ENCODE measurements at regions not wholly inside any gene's neighbourhood (a gene's known extent, or its start where the extent isn't known, plus 50 kb on each side); places are given as distances from the start of the nearest gene placed in this dataset.
A peak's percentile ranks its signal among the peaks of the same experiment; 100 is the strongest.

GRCh38 chr18:59839931-59840685, 59.7 kb upstream of the PMAIP1 start:
- Histone ChIP-seq H3K4me1 (ENCODE audit: insufficient read depth, low read length, poor library complexity, severe bottlenecking) (no peaks in the 10 kb centered on the region), H3K27me3 (ENCODE audit: insufficient read depth, low read length, poor library complexity, severe bottlenecking) (no peaks in the 10 kb centered on the region), H3K9me2 (replicated peaks; ENCODE audit: low read depth, low read length) (no peaks in the 10 kb centered on the region), H4K20me1 (ENCODE audit: insufficient read depth, low read length, poor library complexity, severe bottlenecking) (no peaks in the 10 kb centered on the region), H3K79me2 (ENCODE audit: insufficient read depth, low read length) (no peaks in the 10 kb centered on the region), H3K4me2 (ENCODE audit: low read depth, low read length, poor library complexity, severe bottlenecking) (no peak overlapping the region), H3K9ac (ENCODE audit: low read depth, low read length, poor library complexity, severe bottlenecking) (no peak overlapping the region), H3K9me3 (ENCODE audit: insufficient read depth, low read depth, low read length) (no peaks in the 10 kb centered on the region), H3K36me3 (ENCODE audit: insufficient read depth, low read length) (no peaks in the 10 kb centered on the region), H3F3A (ENCODE audit: low read depth) (no peaks in the 10 kb centered on the region), H2AFZ (ENCODE audit: low read length) (no peak overlapping the region), H3K4me3 (ENCODE audit: low read length, poor library complexity, severe bottlenecking) (no peak overlapping the region)
- no peak for TF ChIP-seq EZH2phosphoT487 (IDR thresholded peaks at IDR 0.05; ENCODE audit: borderline replicate concordance)
- TF ChIP-seq CTCF (conservative IDR thresholded peaks at IDR 0.05; ENCODE audit: low read length): peak; percentile 47

GRCh38 chr18:59839246-59839645, 60.5 kb upstream of the PMAIP1 start:
- Histone ChIP-seq H2AFZ (ENCODE audit: low read length) (no peak overlapping the region), H3K4me1 (ENCODE audit: insufficient read depth, low read length, poor library complexity, severe bottlenecking) (no peaks in the 10 kb centered on the region), H3K9me2 (replicated peaks; ENCODE audit: low read depth, low read length) (no peaks in the 10 kb centered on the region), H3K79me2 (ENCODE audit: insufficient read depth, low read length) (no peaks in the 10 kb centered on the region), H3F3A (ENCODE audit: low read depth) (no peaks in the 10 kb centered on the region), H3K4me2 (ENCODE audit: low read depth, low read length, poor library complexity, severe bottlenecking) (no peak overlapping the region), H3K36me3 (ENCODE audit: insufficient read depth, low read length) (no peaks in the 10 kb centered on the region), H3K27me3 (ENCODE audit: insufficient read depth, low read length, poor library complexity, severe bottlenecking) (no peaks in the 10 kb centered on the region), H4K20me1 (ENCODE audit: insufficient read depth, low read length, poor library complexity, severe bottlenecking) (no peaks in the 10 kb centered on the region), H3K4me3 (ENCODE audit: low read length, poor library complexity, severe bottlenecking) (no peak overlapping the region), H3K9ac (ENCODE audit: low read depth, low read length, poor library complexity, severe bottlenecking) (no peak overlapping the region), H3K9me3 (ENCODE audit: insufficient read depth, low read depth, low read length) (no peaks in the 10 kb centered on the region)
- TF ChIP-seq CTCF (conservative IDR thresholded peaks at IDR 0.05; ENCODE audit: low read length) (no peak), EZH2phosphoT487 (IDR thresholded peaks at IDR 0.05; ENCODE audit: borderline replicate concordance) (no peak)

GRCh38 chr18:59837586-59837985, 62.2 kb upstream of the PMAIP1 start:
- peak; percentile 95 for TF ChIP-seq CTCF (conservative IDR thresholded peaks at IDR 0.05; ENCODE audit: low read length)
- TF ChIP-seq EZH2phosphoT487 (IDR thresholded peaks at IDR 0.05; ENCODE audit: borderline replicate concordance): no peak
- Histone ChIP-seq H3F3A (ENCODE audit: low read depth) (no peaks in the 10 kb centered on the region), H4K20me1 (ENCODE audit: insufficient read depth, low read length, poor library complexity, severe bottlenecking) (no peaks in the 10 kb centered on the region), H3K9ac (ENCODE audit: low read depth, low read length, poor library complexity, severe bottlenecking) (no peak overlapping the region), H3K4me2 (ENCODE audit: low read depth, low read length, poor library complexity, severe bottlenecking) (no peak overlapping the region), H3K4me3 (ENCODE audit: low read length, poor library complexity, severe bottlenecking) (no peak overlapping the region), H3K79me2 (ENCODE audit: insufficient read depth, low read length) (no peaks in the 10 kb centered on the region), H3K9me2 (replicated peaks; ENCODE audit: low read depth, low read length) (no peaks in the 10 kb centered on the region), H3K4me1 (ENCODE audit: insufficient read depth, low read length, poor library complexity, severe bottlenecking) (no peaks in the 10 kb centered on the region), H2AFZ (ENCODE audit: low read length) (peak overlapping the region; percentile 78; the same call in 1 of the 2 replicates), H3K27me3 (ENCODE audit: insufficient read depth, low read length, poor library complexity, severe bottlenecking) (no peaks in the 10 kb centered on the region), H3K9me3 (ENCODE audit: insufficient read depth, low read depth, low read length) (no peaks in the 10 kb centered on the region), H3K36me3 (ENCODE audit: insufficient read depth, low read length) (no peaks in the 10 kb centered on the region)

Measured in Loucy (cell line).